H9 (cell line): ENCODE measurements at regions not wholly inside any gene's neighbourhood (a gene's known extent, or its start where the extent isn't known, plus 50 kb on each side); places are given as distances from the start of the nearest gene placed in this dataset.

Experiments
- DNase-seq: peaks from one replicate; pipeline ENCODE4 v3.0.0-alpha.2; 2017
- H2AFZ ChIP-seq: one replicate; pipeline ENCODE4 v1.6.1; 2013; ENCODE audit warnings: mild to moderate bottlenecking, low read length, control low read depth, moderate library complexity
- H2AK5ac ChIP-seq: 2 replicates; pipeline ENCODE4 v1.6.1; 2013; ENCODE audit warnings: low read length, control low read depth, mixed read lengths; ENCODE audit not compliant: insufficient read length
- H2BK120ac ChIP-seq: one replicate; pipeline ENCODE4 v1.6.1; 2013; ENCODE audit warnings: low read depth, mild to moderate bottlenecking, low read length, control low read depth, inconsistent platforms; ENCODE audit not compliant: poor library complexity, severe bottlenecking
- H2BK12ac ChIP-seq: 2 replicates; pipeline ENCODE4 v1.6.1; 2013; ENCODE audit warnings: low read length, control low read depth, mixed read lengths, low read depth; ENCODE audit not compliant: insufficient read length
- H2BK15ac ChIP-seq: 2 replicates; pipeline ENCODE4 v1.6.1; 2013; ENCODE audit warnings: low read depth, low read length, control low read depth
- H2BK20ac ChIP-seq: one replicate; pipeline ENCODE4 v1.6.1; 2013; ENCODE audit warnings: low read depth, mild to moderate bottlenecking, low read length, control low read depth, inconsistent platforms; ENCODE audit not compliant: poor library complexity, severe bottlenecking
- H2BK5ac ChIP-seq: 2 replicates; pipeline ENCODE4 v1.6.1; 2013; ENCODE audit warnings: low read length, control low read depth, mixed read lengths; ENCODE audit not compliant: insufficient read length
- H3K14ac ChIP-seq: 2 replicates; pipeline ENCODE4 v1.6.1; 2013; ENCODE audit warnings: low read length, control low read depth; ENCODE audit not compliant: insufficient read depth
- H3K18ac ChIP-seq: 2 replicates; pipeline ENCODE4 v1.6.1; 2013; ENCODE audit warnings: low read depth, mild to moderate bottlenecking, mixed read lengths, low read length, control low read depth; ENCODE audit not compliant: insufficient read length
- H3K23ac ChIP-seq: 2 replicates; pipeline ENCODE4 v1.6.1; 2013; ENCODE audit warnings: low read length, control low read depth, mixed read lengths, low read depth; ENCODE audit not compliant: insufficient read length
- H3K23me2 ChIP-seq: 2 replicates; pipeline ENCODE4 v1.6.1; 2013; ENCODE audit warnings: low read depth, mild to moderate bottlenecking, mixed read lengths, low read length, control low read depth; ENCODE audit not compliant: insufficient read length, poor library complexity, severe bottlenecking
- H3K27ac ChIP-seq: 2 replicates; pipeline ENCODE4 v1.5.1; 2013; ENCODE audit warnings: low read length, control low read depth, mixed read lengths, low read depth; ENCODE audit not compliant: insufficient read length
- H3K27me3 ChIP-seq: 2 replicates; pipeline ENCODE4 v1.6.1; 2013; ENCODE audit warnings: low read length, control low read depth, inconsistent platforms; ENCODE audit not compliant: insufficient read depth
- H3K4ac ChIP-seq: 2 replicates; pipeline ENCODE4 v1.6.1; 2013; ENCODE audit warnings: low read depth, mild to moderate bottlenecking, control low read depth, inconsistent platforms, low read length, moderate library complexity
- H3K4me1 ChIP-seq: 2 replicates; pipeline ENCODE4 v1.6.1; 2013; ENCODE audit warnings: low read length, control low read depth, inconsistent platforms; ENCODE audit not compliant: insufficient read depth
- H3K4me2 ChIP-seq: 2 replicates; pipeline ENCODE4 v1.6.1; 2013; ENCODE audit warnings: low read length, control low read depth, mixed read lengths; ENCODE audit not compliant: insufficient read length, insufficient read depth
- H3K56ac ChIP-seq: 2 replicates; pipeline ENCODE4 v1.6.1; 2013; ENCODE audit warnings: low read depth, mild to moderate bottlenecking, mixed read lengths, low read length, control low read depth; ENCODE audit not compliant: insufficient read length
- H3K79me1 ChIP-seq: 2 replicates; pipeline ENCODE4 v1.6.1; 2013; ENCODE audit warnings: low read depth, mild to moderate bottlenecking, moderate library complexity, low read length, control low read depth, inconsistent platforms; ENCODE audit not compliant: insufficient read depth, poor library complexity, severe bottlenecking
- H3K79me2 ChIP-seq: 2 replicates; pipeline ENCODE4 v1.6.1; 2013; ENCODE audit warnings: low read length, control low read depth, inconsistent platforms; ENCODE audit not compliant: insufficient read depth
- H3K9ac ChIP-seq: 2 replicates; pipeline ENCODE4 v1.6.1; 2013; ENCODE audit warnings: low read length, control low read depth, mixed read lengths; ENCODE audit not compliant: insufficient read length; ENCODE audit errors: extremely low read depth
- H3K9me3 ChIP-seq: one replicate; pipeline ENCODE4 v1.6.1; 2013; ENCODE audit warnings: low read depth, low read length, inconsistent platforms; ENCODE audit not compliant: control insufficient read depth
- H3T11ph ChIP-seq: one replicate; pipeline ENCODE4 v1.6.1; 2013; ENCODE audit warnings: mild to moderate bottlenecking, low read length, control low read depth, inconsistent platforms
- H4K20me1 ChIP-seq: one replicate; pipeline ENCODE4 v1.6.1; 2013; ENCODE audit not compliant: control insufficient read depth, insufficient read length, insufficient read depth
- H4K5ac ChIP-seq: 2 replicates; pipeline ENCODE4 v1.6.1; 2013; ENCODE audit warnings: low read depth, mild to moderate bottlenecking, mixed read lengths, low read length, control low read depth; ENCODE audit not compliant: insufficient read length
- H4K8ac ChIP-seq: replicated peaks from 2 replicates; pipeline ENCODE4 v1.6.1; 2013; ENCODE audit warnings: low read length, control low read depth, mixed read lengths, low read depth; ENCODE audit not compliant: insufficient read length
- H4K91ac ChIP-seq: 2 replicates; pipeline ENCODE4 v1.6.1; 2013; ENCODE audit warnings: low read depth, mild to moderate bottlenecking, moderate library complexity, mixed read lengths, low read length, control low read depth; ENCODE audit not compliant: insufficient read length
- H3K27ac Mint-ChIP-seq, 3 experiments: 2 replicates in 2 of 3; 3 replicates in 1 of 3; pipeline ENCODE4 v1.8.0; 2020 to 2021; ENCODE audit warnings: mixed read lengths in 3 of 3, mild to moderate bottlenecking in 1 of 3, moderate library complexity in 1 of 3
- H3K27me3 Mint-ChIP-seq: 2 replicates; pipeline ENCODE4 v1.8.0; 2021; ENCODE audit warnings: low read depth, mild to moderate bottlenecking, moderate library complexity, mixed read lengths
- H3K36me3 Mint-ChIP-seq, 3 experiments: 2 replicates in 2 of 3; 3 replicates in 1 of 3; pipeline ENCODE4 v1.8.0; 2020 to 2021; ENCODE audit warnings: low read depth in 3 of 3, mixed read lengths in 3 of 3; ENCODE audit not compliant: insufficient read depth in 1 of 3
- H3K4me1 Mint-ChIP-seq, 2 experiments: 2 replicates each; pipeline ENCODE4 v1.8.0; 2020; ENCODE audit warnings: mixed read lengths in 2 of 2
- H3K4me3 Mint-ChIP-seq, 2 experiments: 2 replicates in 1 of 2; 3 replicates in 1 of 2; pipeline ENCODE4 v1.8.0; 2020 to 2021; ENCODE audit warnings: mild to moderate bottlenecking in 2 of 2, mixed read lengths in 2 of 2, moderate library complexity in 1 of 2
- H3K9me3 Mint-ChIP-seq, 2 experiments: 2 replicates in 1 of 2; 3 replicates in 1 of 2; pipeline ENCODE4 v1.8.0; 2020; ENCODE audit warnings: mild to moderate bottlenecking in 2 of 2, mixed read lengths in 2 of 2, moderate library complexity in 1 of 2
- CTCF ChIP-seq: fragments of 200-600 bp; sonication (generic); conservative IDR thresholded peaks from 3 replicates; pipeline ENCODE4 v1.8.0; 2021; ENCODE audit warnings: antibody characterized with exemption, mild to moderate bottlenecking
- WGBS: extraction: QIAGEN DNeasy Blood & Tissue Kit; methylation state at CpG from one replicate; pipeline ENCODE4 v1.1.7; 2013; ENCODE audit warnings: missing lambda C conversion rate, low lambda C conversion rate, mixed read lengths; ENCODE audit not compliant: insufficient read length; ENCODE audit errors: extremely low coverage; 5-methylcytosine and 5-hydroxymethylcytosine counted together

GRCh38 chr2:193442293-193442692 lies 1247.6 kb upstream of the TMEFF2 start:
- no peak overlapping the region for H2AFZ ChIP-seq
- H3K36me3 Mint-ChIP-seq: no peaks in the 10 kb centered on the region
- H2BK5ac ChIP-seq: no peak overlapping the region
- H3T11ph ChIP-seq: no peak overlapping the region
- H3K79me2 ChIP-seq: no peaks in the 10 kb centered on the region
- H2AK5ac ChIP-seq: no peak overlapping the region
- no peak overlapping the region for H2BK120ac ChIP-seq
- no peaks in the 10 kb centered on the region for H3K27me3 ChIP-seq
- H3K4ac ChIP-seq: no peak overlapping the region
- no peak overlapping the region for H3K14ac ChIP-seq
- no peak for TF ChIP-seq CTCF
- H3K9ac ChIP-seq: no peak overlapping the region
- no peak overlapping the region for H3K23ac ChIP-seq
- H2BK15ac ChIP-seq: no peak overlapping the region
- H4K91ac ChIP-seq: no peak overlapping the region
- no peak overlapping the region for H3K4me3 Mint-ChIP-seq
- H2BK20ac ChIP-seq: no peak overlapping the region
- no peak overlapping the region for H2BK12ac ChIP-seq
- no peak overlapping the region for H4K5ac ChIP-seq
- H3K4me1 Mint-ChIP-seq: no peaks in the 10 kb centered on the region
- H3K18ac ChIP-seq: no peak overlapping the region
- H4K20me1 ChIP-seq: no peaks in the 10 kb centered on the region
- H3K27ac Mint-ChIP-seq: no peak overlapping the region
- H3K4me1 ChIP-seq: no peaks in the 10 kb centered on the region
- peaks cover 0 to 2% of the 10 kb centered on the region in 2 experiments; a peak in 1 of 5 replicates for H3K9me3 Mint-ChIP-seq
- H3K9me3 ChIP-seq: no peaks in the 10 kb centered on the region
- WGBS: no CpG with 5 or more reads among the region's 1 CpG
- peaks cover 2% of the 10 kb centered on the region; the same call in 1 of the 2 replicates for H3K27me3 Mint-ChIP-seq
- H4K8ac ChIP-seq: no peak overlapping the region
- no peaks in the 10 kb centered on the region for H3K23me2 ChIP-seq
- no peaks in the 10 kb centered on the region for H3K79me1 ChIP-seq
- no peak overlapping the region for H3K56ac ChIP-seq
- DNase-seq: no peak
- H3K27ac ChIP-seq: no peak overlapping the region
- H3K4me2 ChIP-seq: no peak overlapping the region
